LNCaP clone FGC (cell line): ENCODE measurements at regions not wholly inside any gene's neighbourhood (a gene's known extent, or its start where the extent isn't known, plus 50 kb on each side); places are given as distances from the start of the nearest gene placed in this dataset.

Experiments
- DNase-seq: peaks from one replicate; pipeline ENCODE4 v3.0.0-alpha.2; 2011; ENCODE audit warnings: low read depth
- H3K4me3 ChIP-seq: 2 replicates; pipeline ENCODE4 v1.5.1; 2011; ENCODE audit warnings: mild to moderate bottlenecking, low read depth, low read length, control low read depth
- CTCF ChIP-seq: IDR thresholded peaks from 2 replicates; pipeline ENCODE4 v1.5.1; 2012; ENCODE audit warnings: mild to moderate bottlenecking; ENCODE audit not compliant: control insufficient read depth, insufficient read depth; ENCODE audit errors: extremely low read depth

DNA sequence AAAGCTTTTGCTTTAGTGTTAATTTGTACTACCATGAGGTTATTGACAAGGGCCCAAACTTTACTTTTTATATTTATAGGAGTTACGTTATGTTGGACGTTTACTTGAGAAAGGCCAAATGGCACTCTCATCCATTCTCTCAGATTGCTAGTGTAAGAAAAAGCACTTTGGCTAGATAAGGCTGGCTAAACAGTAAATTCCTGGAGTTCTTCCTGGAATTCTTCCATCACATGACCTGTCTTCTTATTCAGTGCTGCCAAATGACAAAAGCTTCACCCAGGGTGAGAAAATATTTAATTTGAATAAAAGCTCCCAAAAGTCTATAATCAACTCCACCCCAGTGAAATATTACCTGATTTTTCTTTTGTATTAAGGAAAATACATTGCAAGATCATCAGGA is 1568.9 kb upstream of the ACO1 start:
- no peak overlapping the region for H3K4me3 ChIP-seq
- TF ChIP-seq CTCF = no peak
- no peak for DNase-seq

- TF ChIP-seq CTCF = no peak
- no peak for DNase-seq
- H3K4me3 ChIP-seq = no peak overlapping the region
These were observed 1539.3 kb upstream of the ACO1 start for GRCh38 chr9:30845136-30845535.

- no peak for TF ChIP-seq CTCF
- no peak for DNase-seq
- H3K4me3 ChIP-seq = no peak overlapping the region
These were observed 1537.8 kb upstream of the ACO1 start for GRCh38 chr9:30846651-30847050.

- no peak for TF ChIP-seq CTCF
- DNase-seq = no peak
- H3K4me3 ChIP-seq = no peak overlapping the region
These were observed 1532.8 kb upstream of the ACO1 start for GRCh38 chr9:30851600-30851999.

DNA sequence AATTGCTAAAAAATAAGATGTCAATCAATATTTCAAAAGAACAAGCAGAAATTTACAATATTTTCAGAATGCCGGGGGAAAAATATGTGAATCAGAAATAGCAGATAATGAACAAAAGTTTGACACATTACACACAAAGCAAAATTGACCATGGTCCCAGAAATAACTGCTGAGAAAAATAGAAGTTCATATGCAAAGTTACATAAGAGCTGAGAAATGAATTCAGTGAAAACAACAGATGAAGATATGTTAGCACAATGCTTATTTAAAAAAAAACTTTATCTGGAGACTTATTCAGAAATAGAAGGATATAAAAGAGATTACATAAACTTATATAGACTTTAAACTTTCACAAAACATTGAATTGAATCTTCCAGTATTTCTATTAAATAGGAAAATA is 1483.7 kb upstream of the ACO1 start:
- TF ChIP-seq CTCF = no peak
- DNase-seq = no peak

GRCh38 chr9:30913331-30913730 is 1471.1 kb upstream of the ACO1 start:
- no peak for TF ChIP-seq CTCF
- no peak overlapping the region for H3K4me3 ChIP-seq
- DNase-seq = no peak

More for the DNA sequence above, 1483.7 kb upstream of the ACO1 start:
- H3K4me3 ChIP-seq = no peak overlapping the region

DNA sequence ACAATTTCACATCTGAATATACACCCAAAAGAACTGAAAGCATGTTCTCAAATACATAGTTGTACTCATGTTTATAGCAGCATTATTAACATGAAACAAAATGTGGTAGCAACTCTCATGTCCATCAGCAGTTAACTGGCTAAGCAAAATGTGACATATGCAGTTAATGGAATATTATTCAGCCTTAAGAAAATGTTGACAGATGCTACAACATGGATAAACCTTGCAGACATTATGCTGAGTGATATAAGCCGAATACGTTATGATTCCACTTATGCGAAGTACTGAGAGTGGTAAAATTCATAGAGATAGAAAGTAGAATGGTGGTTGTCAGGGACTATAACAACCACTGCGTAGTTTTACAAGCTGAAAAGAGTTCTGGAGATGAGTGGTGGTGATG is 1469.0 kb upstream of the ACO1 start:
- TF ChIP-seq CTCF = no peak
- no peak for DNase-seq
- no peak overlapping the region for H3K4me3 ChIP-seq
